ENCODE measurements at regions not wholly inside any gene's neighbourhood (a gene's known extent, or its start where the extent isn't known, plus 50 kb on each side); places are given as distances from the start of the nearest gene placed in this dataset.

DNA sequence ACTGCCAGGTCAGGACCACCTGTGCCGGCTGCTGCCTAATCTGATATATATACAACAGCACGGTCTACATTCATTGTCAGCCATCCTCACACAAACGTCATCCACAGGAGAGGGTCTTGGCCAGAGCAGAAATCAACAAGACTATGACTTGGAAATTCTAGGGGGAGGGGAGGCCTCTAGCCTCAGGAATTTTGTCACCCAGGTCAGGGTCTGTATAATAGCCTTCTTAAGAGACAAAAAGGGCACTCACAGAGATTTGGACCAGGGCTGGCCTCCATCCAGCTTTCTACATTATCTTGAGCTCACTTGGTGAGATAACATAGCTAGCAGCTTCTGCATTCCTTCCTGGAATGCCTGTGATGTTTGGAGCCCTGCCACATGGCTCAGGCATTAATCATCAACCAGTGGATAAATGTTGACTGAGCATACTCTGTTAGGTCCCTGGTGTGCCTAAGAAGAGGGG, 50.4 kb upstream of the CTIF start:
- ChIA-PET POLR2A (no interaction called here), CTCF (interaction anchor here (0.6 kb wide), 1 partner anchor 412 kb away, joined by 4 read pairs; no protein-coding TSS in a partner anchor)

DNA sequence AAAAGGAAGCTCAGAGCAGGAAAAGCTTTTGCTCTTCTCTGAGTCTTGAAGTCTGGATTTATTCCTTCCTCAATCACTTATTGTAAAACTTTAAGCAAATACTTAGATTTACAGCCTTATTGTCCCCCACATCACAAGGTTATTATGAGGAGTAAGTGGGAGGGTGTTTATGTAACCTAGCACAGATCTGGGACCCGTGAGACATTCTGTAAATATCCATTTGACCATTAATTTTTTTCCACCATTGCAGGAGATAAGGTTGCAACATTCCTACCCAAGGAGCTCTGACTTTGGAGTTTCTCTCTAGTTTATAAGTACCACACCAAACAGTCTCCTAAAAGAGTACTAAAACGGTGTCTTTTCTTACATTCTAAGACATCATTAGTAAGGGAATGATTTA, 52.1 kb upstream of the CTIF start:
- CTCF ChIA-PET: no interaction called here
- POLR2A ChIA-PET: no interaction called here

DNA sequence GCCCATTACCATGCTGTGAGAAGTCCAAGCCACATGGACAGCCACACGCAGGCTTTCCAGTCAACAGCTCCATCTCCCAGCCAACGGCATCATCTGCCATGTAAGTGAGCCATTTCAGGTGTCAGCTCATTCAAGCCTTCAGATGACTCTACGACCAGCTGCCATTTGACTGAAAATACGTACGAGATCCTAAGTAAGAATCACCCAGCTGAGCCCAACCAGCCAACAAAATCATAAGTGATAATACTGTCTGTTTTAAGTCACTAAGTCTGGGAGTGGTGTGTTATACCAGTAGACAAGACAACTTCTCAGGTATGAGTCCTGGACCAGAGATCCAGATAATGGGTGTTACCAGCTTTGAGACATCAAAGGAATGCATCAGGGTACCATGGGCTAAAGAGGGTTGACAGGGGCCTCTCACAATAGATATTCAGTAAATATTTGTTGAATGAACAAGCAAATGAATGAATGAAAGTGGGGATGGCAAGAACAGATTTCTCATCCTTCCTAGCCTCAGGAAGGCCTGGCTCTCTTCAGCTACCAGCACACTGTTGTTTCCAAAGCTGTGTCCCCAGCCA, 52.9 kb upstream of the CTIF start:
- ChIA-PET CTCF (no interaction called here), POLR2A (no interaction called here)

DNA sequence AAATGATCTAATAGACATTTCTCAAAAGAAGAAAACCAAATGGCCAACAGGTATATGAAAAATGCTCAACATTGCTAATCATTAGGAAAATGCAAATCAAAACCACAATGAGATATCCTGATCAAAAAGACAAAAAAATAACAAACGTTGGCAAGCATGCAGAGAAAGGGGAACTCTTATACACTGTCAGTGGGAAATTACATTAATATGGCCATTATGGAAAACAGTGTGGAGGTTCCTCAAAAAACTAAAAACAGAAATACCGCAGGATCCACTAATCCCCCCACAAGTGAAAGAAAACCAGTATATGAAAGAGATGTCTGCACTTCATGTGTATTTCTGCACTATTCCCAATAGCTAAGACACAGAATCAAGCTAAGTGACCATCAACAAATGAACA, 57.7 kb upstream of the CTIF start:
- POLR2A ChIA-PET: no interaction called here
- CTCF ChIA-PET: no interaction called here

DNA sequence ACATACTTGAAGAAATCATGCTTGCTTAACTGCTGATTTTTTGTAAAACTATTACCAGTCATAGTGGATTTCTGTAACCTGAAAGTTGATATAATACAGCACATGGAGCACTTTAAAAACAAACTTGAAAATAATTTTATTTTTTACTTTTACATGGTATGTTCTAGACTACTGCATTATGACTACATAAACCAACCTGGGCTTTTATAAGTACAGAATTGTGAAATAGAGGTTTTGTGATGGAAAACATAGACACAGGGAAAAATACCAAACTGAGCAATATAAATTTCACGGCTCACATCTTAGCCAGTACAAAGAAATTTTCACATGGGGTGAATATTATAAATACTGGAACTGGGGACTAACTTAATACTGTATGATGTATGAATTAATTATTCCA, 59.3 kb upstream of the CTIF start:
- CTCF ChIA-PET: no interaction called here
- POLR2A ChIA-PET: no interaction called here

DNA sequence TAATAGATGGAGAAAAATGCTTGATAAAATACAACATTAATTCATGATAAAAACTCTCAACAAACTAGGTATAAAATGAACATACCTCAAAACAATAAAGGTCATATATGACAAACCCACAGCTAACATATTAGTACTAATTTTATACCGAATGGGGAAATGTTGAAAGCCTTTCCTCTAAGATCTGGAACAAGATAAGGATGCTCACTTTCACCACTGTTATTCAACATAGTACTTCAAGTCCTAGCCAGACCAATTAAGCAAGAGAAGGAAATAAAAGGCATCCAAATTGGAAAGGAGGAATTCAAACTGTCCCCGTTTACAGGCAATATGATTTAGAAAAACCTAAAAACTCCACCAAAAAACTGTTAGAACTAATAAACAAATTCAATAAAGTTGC, 61.5 kb upstream of the CTIF start:
- ChIA-PET CTCF (no interaction called here), POLR2A (no interaction called here)

DNA sequence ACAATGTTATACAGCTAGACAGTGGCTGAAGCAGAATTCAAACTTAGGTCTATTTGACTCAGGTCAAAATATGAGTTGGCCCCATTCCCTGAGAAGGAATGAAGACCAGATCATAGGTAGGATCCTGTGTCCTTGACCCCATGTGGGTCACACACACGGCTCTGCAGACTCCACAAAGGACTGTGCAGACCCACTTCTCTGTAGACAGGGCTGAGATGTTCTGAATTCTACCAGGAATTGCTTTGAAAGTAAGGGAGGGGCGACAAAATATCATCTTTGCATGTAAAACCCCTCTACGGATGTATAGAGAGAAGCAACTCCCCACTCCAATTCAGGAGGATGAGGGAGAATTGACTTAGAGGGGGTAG, 62.3 kb upstream of the CTIF start:
- CTCF ChIA-PET: interaction anchor here (0.6 to 2.0 kb wide), 4 partner anchors 14 to 191 kb away, joined by 3 to 8 read pairs (median 4); no protein-coding TSS in a partner anchor
- POLR2A ChIA-PET: no interaction called here

DNA sequence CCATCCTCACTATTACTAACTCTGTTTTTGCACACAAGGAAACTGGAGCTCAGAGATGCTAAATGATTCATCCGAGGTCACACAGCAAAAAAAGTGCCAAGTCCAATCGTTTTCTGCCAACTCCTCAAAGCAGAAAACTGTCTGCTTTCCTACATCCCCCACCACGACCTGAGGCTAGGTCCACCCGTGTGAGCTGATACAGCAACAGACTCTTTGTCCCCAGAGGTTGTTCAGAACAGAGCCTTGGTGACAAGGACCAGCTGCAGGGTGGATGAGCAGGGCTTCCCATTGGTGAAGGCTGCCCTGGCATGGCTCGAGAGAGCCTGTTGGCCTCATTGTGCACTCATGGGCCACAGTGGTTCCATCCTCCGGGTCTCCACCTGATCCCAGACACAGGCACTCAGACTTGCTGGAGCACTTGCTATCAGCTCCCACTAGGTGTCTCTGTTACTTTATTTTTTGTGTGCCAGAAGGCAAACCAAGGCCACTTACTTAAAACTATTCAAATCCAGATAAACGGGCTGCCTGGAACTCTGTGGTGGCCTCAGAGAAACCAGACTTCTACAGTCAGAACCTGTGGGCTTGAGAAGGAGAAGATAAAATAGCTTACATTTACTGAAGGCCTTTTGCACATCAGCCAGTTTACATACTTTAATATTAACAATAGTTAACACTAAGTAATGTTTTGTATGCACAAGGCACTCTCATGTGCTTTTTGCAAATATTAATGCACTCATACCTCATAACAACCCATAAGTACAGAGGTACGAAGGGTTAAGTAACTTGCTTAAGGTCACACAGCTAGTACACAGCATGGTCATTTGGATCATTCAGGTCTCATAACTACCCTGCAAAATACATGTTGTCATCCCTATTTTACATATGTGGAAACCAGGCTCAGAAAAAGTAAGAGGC, 62.9 kb upstream of the CTIF start:
- ChIA-PET CTCF (interaction anchor here (0.6 to 2.0 kb wide), 6 partner anchors 15 to 192 kb away, joined by 3 to 8 read pairs (median 3); no protein-coding TSS in a partner anchor), POLR2A (no interaction called here)

DNA sequence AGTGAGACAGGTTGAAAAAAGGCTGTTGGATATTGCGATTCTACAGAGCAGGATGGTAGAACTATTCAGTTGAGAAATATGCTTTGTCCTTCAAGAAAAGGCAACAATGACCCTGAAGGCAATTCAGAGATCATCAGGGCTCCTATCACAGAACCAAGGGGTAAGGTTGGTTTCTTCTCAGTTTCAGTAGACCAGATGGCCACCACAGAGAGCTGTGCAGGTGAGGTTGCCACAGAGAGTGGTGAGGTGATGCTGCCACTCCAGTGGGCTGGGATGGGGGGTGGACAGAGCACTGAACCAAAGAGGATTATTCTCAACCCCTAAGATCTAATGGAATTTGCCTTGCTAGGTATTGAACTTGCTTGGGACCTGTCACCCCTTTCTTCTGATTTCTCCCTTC, 64.6 kb upstream of the ZBTB7C start:
- POLR2A ChIA-PET: interaction anchor here (0.6 kb wide), 1 partner anchor 667 kb away, joined by 3 read pairs; no protein-coding TSS in a partner anchor
- CTCF ChIA-PET: no interaction called here

DNA sequence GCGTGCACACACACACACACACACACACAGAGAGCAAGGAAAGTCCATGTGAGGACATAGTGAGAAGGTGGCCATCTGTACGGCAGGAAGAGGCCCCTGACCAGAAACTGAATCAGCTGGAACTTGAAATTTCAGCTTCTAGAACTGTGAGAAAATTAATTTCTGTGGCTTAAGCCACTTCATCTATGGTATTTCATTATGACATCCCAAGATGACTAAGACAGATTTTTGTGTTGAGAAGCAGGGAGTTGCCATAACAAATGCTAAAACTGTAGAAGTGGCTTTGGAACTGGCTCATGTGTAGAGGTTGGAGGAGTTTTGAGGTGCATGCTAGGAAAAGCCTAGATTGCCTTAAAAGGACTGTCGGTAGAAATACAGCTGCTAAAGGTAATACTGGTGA, 63.4 kb upstream of the ZBTB7C start:
- ChIA-PET POLR2A (no interaction called here), CTCF (interaction anchor here (1.0 kb wide), 1 partner anchor 9 kb away, joined by 3 read pairs; no protein-coding TSS in a partner anchor)

DNA sequence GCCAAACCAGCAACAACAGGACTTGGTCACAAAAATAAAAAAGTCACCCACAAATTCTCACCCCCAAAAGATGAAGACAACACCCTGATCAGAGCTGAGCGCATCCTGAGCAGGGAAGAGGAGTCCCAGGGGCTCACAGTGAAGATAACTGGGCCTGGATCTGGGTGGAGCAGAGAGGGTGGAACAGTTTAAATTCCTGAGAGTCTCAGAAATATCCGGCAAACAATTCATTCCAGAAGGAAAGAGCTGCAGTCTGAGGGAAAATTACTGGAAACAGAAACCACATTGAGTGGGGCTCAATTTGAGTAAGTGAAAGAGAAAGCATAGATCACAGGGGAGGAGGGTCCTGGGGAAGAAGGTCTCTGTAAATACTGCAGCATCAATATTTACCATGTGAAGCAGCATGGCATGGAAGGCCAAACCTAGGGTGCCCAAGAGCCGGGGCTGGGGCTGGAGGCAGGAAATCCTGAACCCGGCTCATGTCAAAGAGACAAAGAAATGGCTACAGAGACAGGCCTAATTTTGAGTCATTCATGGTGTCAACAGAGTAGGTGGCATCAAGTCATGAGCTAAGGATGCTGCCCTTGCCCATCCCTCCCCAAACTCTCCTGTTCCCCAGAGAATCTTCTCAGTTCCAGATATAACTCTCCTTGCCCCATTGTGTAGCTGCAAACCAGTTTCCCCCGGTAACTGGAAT, 61.4 kb upstream of the ZBTB7C start:
- CTCF ChIA-PET: no interaction called here
- POLR2A ChIA-PET: no interaction called here

DNA sequence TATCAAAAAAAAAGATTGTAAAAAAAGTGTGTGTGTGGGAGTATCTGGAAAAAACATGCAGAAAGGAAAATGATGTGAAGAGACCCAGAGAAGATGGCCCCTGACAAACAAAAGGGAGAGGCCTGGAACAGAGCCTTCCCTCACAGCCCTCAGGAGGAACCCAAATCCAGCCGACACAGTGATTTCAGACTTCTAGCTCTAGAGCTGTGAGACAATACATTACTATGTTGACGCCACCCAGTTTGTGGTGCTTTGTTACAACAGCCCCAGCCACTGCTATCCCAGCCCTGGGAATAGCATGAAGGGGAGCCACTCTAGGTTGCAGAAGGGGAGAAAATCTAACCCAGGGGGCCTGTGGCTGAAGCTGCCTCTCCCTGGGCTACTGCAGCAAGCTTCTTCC, 59.0 kb upstream of the ZBTB7C start:
- CTCF ChIA-PET: no interaction called here
- POLR2A ChIA-PET: no interaction called here

DNA sequence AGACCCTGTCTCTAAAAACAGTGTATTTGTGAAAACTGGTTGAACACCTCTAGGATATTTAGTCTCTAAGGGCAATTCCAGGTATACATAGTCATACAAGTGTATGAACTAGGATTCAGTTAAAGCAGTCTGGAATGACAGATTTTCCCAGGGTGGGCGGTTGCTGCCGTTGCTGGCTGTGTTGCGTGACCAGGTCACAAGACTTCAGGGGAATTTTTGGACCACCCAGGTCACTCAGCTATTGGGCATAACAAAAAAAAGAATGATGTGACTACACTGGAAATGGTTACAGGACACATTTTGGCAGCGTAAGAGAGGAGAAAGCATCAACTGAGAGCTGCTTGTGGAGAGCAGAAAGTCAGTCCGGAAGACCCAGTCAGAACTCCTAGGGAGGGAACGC, 58.0 kb upstream of the ZBTB7C start:
- CTCF ChIA-PET: no interaction called here
- POLR2A ChIA-PET: no interaction called here

DNA sequence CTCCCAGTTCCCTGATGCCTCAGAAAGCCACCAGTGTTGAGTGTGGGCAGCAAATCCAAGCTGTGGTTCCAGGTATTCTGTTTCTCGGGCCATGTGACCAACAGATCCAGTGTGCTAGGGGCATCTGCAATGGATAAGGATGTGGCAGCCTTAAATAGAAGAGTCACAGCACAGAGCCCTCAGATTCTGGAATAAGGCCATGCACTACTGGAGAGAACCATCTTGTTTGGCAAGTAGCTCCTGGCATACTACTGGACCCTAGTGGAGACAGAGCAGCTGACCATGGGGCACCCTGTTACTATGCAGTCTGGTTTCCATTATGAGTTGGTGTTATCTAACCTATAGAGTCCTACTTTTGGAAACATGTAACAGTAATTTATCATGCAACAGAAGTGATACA, 53.3 kb upstream of the ZBTB7C start:
- ChIA-PET CTCF (interaction anchor here (1.1 to 2.7 kb wide), 2 partner anchors 18 to 499 kb away, joined by 4 to 7 read pairs; no protein-coding TSS in a partner anchor), POLR2A (no interaction called here)

DNA sequence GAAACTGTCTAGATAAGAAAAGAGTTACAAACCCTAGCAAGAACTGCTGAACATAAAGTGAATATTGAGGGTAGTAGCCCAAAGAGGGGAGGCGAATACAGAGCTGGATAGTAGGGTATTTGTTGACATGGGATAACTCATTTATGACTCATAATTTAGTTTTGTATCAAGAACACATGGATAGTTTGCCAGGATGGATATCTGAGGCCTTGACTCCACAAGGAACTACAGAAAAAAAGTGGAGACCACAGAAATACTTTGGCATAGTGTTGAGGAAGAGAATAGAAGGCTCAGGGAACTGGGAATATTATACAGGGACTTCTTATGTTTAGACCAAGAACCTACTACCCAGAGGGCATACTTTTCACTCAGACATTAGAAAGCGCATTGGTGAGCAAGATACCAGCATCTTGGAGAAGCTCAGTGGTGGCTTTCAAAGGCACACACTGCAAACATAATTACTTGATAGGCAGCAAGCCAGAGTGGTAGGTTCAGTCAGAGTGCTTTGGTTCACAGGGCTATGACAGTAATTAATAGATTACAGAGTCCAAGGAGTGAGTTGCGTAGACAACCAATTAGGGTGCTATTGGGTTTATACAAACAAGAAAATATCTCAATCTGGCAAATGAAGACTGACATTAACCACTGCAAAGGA, 51.9 kb upstream of the ZBTB7C start:
- CTCF ChIA-PET: interaction anchor here (2.7 kb wide), 1 partner anchor 16 kb away, joined by 7 read pairs; no protein-coding TSS in a partner anchor
- POLR2A ChIA-PET: no interaction called here

DNA sequence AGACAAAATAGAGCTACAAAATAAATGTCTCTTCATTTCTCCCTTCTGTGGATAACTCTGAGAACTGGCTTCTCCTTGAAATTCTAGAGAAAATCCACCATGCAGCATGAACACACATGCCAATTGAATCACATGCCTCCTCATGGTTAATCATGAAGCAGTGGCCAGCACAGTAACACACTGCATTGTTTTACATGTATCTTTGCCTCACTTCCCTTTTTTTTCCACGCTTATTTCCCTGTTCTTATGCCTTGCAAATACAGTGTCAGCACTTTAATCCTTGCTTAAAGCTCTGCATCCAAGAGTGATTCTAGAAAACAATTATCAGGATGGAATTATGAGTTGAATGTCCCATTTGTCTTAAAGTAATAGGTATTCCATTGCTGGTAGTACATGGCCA, 50.3 kb upstream of the ZBTB7C start:
- ChIA-PET CTCF (no interaction called here), POLR2A (no interaction called here)

DNA sequence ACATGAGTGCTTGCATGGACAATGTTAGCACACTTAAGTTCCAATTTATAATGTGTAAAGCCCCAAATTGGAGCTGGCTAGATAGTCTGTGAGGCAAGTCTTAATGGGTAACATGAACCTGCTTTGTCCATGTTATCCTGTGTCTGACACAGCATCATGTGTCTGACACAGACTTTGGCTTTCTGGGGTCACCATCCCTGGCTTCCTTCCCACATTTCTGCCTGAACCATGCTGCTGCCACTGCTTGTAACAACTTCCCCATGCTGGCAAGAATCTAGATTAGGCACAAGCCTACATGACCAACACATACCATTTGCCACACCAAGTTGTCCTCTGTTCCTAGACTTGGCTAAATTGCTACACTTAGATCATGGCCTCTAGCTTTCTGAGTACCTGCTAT, 49.8 kb upstream of the ZBTB7C start:
- POLR2A ChIA-PET: no interaction called here
- CTCF ChIA-PET: no interaction called here
